ENCODE measurements at regions not wholly inside any gene's neighbourhood (a gene's known extent, or its start where the extent isn't known, plus 50 kb on each side); places are given as distances from the start of the nearest gene placed in this dataset.

- Mint-ChIP-seq H3K36me3 (ENCODE audit: low read depth) (peaks cover 39% of the 10 kb centered on the region), H3K27ac (peak overlapping the region; percentile 17), H3K9me3 (peaks cover 33% of the 10 kb centered on the region), H3K4me1 (peaks cover 30% of the 10 kb centered on the region), H3K4me3 (no peak overlapping the region), H3K27me3 (no peaks in the 10 kb centered on the region)
- no peak for DNase-seq
- CTCF ChIA-PET: interaction anchor here (1.2 to 1.3 kb wide), 2 partner anchors 99 to 150 kb away, joined by 3 to 4 read pairs; no protein-coding TSS in a partner anchor
- POLR2A ChIA-PET: no interaction called here
These were observed 663.3 kb upstream of the ACVR2A start for GRCh38 chr2:147181351-147182029.

GRCh38 chr2:147177071-147177857 is 667.6 kb upstream of the ACVR2A start:
- Mint-ChIP-seq H3K27me3 (no peaks in the 10 kb centered on the region), H3K4me3 (no peak overlapping the region), H3K36me3 (ENCODE audit: low read depth) (peaks cover 10% of the 10 kb centered on the region), H3K27ac (no peak overlapping the region), H3K4me1 (peaks cover 24% of the 10 kb centered on the region), H3K9me3 (peaks cover 13% of the 10 kb centered on the region)
- ChIA-PET POLR2A (no interaction called here), CTCF (no interaction called here)
- DNase-seq: no peak

- Mint-ChIP-seq H3K36me3 (ENCODE audit: low read depth) (no peaks in the 10 kb centered on the region), H3K4me1 (peaks cover 10% of the 10 kb centered on the region), H3K27ac (no peak overlapping the region), H3K4me3 (no peak overlapping the region), H3K27me3 (no peaks in the 10 kb centered on the region), H3K9me3 (peaks cover 2% of the 10 kb centered on the region)
- no peak for DNase-seq
- POLR2A ChIA-PET: no interaction called here
- CTCF ChIA-PET: no interaction called here
These were observed 670.0 kb upstream of the ACVR2A start for GRCh38 chr2:147174824-147175254.

- no peak for DNase-seq
- CTCF ChIA-PET: no interaction called here
- H3K4me3 Mint-ChIP-seq: no peak overlapping the region
- no peaks in the 10 kb centered on the region for H3K36me3 Mint-ChIP-seq (ENCODE audit: low read depth)
- H3K27ac Mint-ChIP-seq: no peak overlapping the region
- H3K4me1 Mint-ChIP-seq: peaks cover 10% of the 10 kb centered on the region
- peaks cover 2% of the 10 kb centered on the region for H3K9me3 Mint-ChIP-seq
- POLR2A ChIA-PET: no interaction called here
- H3K27me3 Mint-ChIP-seq: no peaks in the 10 kb centered on the region
These were observed 671.0 kb upstream of the ACVR2A start for GRCh38 chr2:147173798-147174197.

GRCh38 chr2:147173189-147173581 is 671.6 kb upstream of the ACVR2A start:
- Mint-ChIP-seq H3K4me3 (no peak overlapping the region), H3K9me3 (no peaks in the 10 kb centered on the region), H3K27me3 (no peaks in the 10 kb centered on the region), H3K36me3 (ENCODE audit: low read depth) (no peaks in the 10 kb centered on the region), H3K27ac (no peak overlapping the region), H3K4me1 (peaks cover 10% of the 10 kb centered on the region)
- no peak for DNase-seq
- ChIA-PET CTCF (no interaction called here), POLR2A (no interaction called here)

GRCh38 chr2:147172493-147173188 is 672.2 kb upstream of the ACVR2A start:
- no peak for DNase-seq
- Mint-ChIP-seq H3K27ac (no peak overlapping the region), H3K4me1 (peaks cover 10% of the 10 kb centered on the region), H3K36me3 (ENCODE audit: low read depth) (no peaks in the 10 kb centered on the region), H3K27me3 (no peaks in the 10 kb centered on the region), H3K9me3 (no peaks in the 10 kb centered on the region), H3K4me3 (no peak overlapping the region)
- ChIA-PET POLR2A (no interaction called here), CTCF (no interaction called here)

GRCh38 chr2:147171941-147172340 is 672.9 kb upstream of the ACVR2A start:
- CTCF ChIA-PET: no interaction called here
- Mint-ChIP-seq H3K27ac (no peak overlapping the region), H3K4me1 (peaks cover 3% of the 10 kb centered on the region), H3K9me3 (no peaks in the 10 kb centered on the region), H3K27me3 (no peaks in the 10 kb centered on the region), H3K4me3 (no peak overlapping the region), H3K36me3 (ENCODE audit: low read depth) (no peaks in the 10 kb centered on the region)
- POLR2A ChIA-PET: no interaction called here
- DNase-seq: no peak

- no peak overlapping the region for H3K4me3 Mint-ChIP-seq
- H3K27ac Mint-ChIP-seq: no peak overlapping the region
- H3K27me3 Mint-ChIP-seq: no peaks in the 10 kb centered on the region
- H3K9me3 Mint-ChIP-seq: no peaks in the 10 kb centered on the region
- H3K36me3 Mint-ChIP-seq (ENCODE audit: low read depth): no peaks in the 10 kb centered on the region
- CTCF ChIA-PET: no interaction called here
- POLR2A ChIA-PET: no interaction called here
- peaks cover under 1% of the 10 kb centered on the region for H3K4me1 Mint-ChIP-seq
- no peak for DNase-seq
These were observed 673.9 kb upstream of the ACVR2A start for GRCh38 chr2:147170932-147171331.

- Mint-ChIP-seq H3K4me1 (peaks cover 2% of the 10 kb centered on the region), H3K27me3 (no peaks in the 10 kb centered on the region), H3K27ac (no peak overlapping the region), H3K36me3 (ENCODE audit: low read depth) (no peaks in the 10 kb centered on the region), H3K9me3 (peaks cover 8% of the 10 kb centered on the region), H3K4me3 (no peak overlapping the region)
- DNase-seq: no peak
- CTCF ChIA-PET: no interaction called here
- POLR2A ChIA-PET: no interaction called here
These were observed 679.0 kb upstream of the ACVR2A start for GRCh38 chr2:147165697-147166382.

- no peaks in the 10 kb centered on the region for H3K27me3 Mint-ChIP-seq
- peaks cover 8% of the 10 kb centered on the region for H3K9me3 Mint-ChIP-seq
- H3K4me3 Mint-ChIP-seq: no peak overlapping the region
- POLR2A ChIA-PET: no interaction called here
- DNase-seq: no peak
- H3K36me3 Mint-ChIP-seq (ENCODE audit: low read depth): no peaks in the 10 kb centered on the region
- CTCF ChIA-PET: no interaction called here
- no peak overlapping the region for H3K27ac Mint-ChIP-seq
- H3K4me1 Mint-ChIP-seq: peaks cover 2% of the 10 kb centered on the region
These were observed 680.3 kb upstream of the ACVR2A start for GRCh38 chr2:147164563-147164962.

- H3K27ac Mint-ChIP-seq: no peak overlapping the region
- no peak for DNase-seq
- H3K27me3 Mint-ChIP-seq: no peaks in the 10 kb centered on the region
- POLR2A ChIA-PET: no interaction called here
- no peaks in the 10 kb centered on the region for H3K36me3 Mint-ChIP-seq (ENCODE audit: low read depth)
- CTCF ChIA-PET: no interaction called here
- H3K4me3 Mint-ChIP-seq: no peak overlapping the region
- peaks cover 8% of the 10 kb centered on the region for H3K9me3 Mint-ChIP-seq
- H3K4me1 Mint-ChIP-seq: peaks cover 2% of the 10 kb centered on the region
These were observed 683.1 kb upstream of the ACVR2A start for GRCh38 chr2:147161746-147162145.

GRCh38 chr2:147156970-147157369 is 687.9 kb upstream of the ACVR2A start:
- ChIA-PET POLR2A (no interaction called here), CTCF (no interaction called here)

GRCh38 chr2:147150241-147150635 is 694.6 kb upstream of the ACVR2A start:
- H3K27ac Mint-ChIP-seq: no peak overlapping the region
- ChIA-PET POLR2A (no interaction called here), CTCF (no interaction called here)
- peaks cover 3% of the 10 kb centered on the region for H3K4me1 Mint-ChIP-seq
- no peak for DNase-seq
- no peaks in the 10 kb centered on the region for H3K27me3 Mint-ChIP-seq
- no peak overlapping the region for H3K4me3 Mint-ChIP-seq
- peaks cover 15% of the 10 kb centered on the region for H3K9me3 Mint-ChIP-seq
- peaks cover 13% of the 10 kb centered on the region for H3K36me3 Mint-ChIP-seq (ENCODE audit: low read depth)

More at GRCh38 chr2:147156970-147157369, 687.9 kb upstream of the ACVR2A start:
- no peak overlapping the region for H3K27ac Mint-ChIP-seq
- H3K9me3 Mint-ChIP-seq: peaks cover 4% of the 10 kb centered on the region
- H3K4me3 Mint-ChIP-seq: no peak overlapping the region
- H3K36me3 Mint-ChIP-seq (ENCODE audit: low read depth): peaks cover 8% of the 10 kb centered on the region
- no peaks in the 10 kb centered on the region for H3K4me1 Mint-ChIP-seq
- H3K27me3 Mint-ChIP-seq: no peaks in the 10 kb centered on the region
- no peak for DNase-seq
